ENCODE measurements at regions not wholly inside any gene's neighbourhood (a gene's known extent, or its start where the extent isn't known, plus 50 kb on each side); places are given as distances from the start of the nearest gene placed in this dataset.

DNA sequence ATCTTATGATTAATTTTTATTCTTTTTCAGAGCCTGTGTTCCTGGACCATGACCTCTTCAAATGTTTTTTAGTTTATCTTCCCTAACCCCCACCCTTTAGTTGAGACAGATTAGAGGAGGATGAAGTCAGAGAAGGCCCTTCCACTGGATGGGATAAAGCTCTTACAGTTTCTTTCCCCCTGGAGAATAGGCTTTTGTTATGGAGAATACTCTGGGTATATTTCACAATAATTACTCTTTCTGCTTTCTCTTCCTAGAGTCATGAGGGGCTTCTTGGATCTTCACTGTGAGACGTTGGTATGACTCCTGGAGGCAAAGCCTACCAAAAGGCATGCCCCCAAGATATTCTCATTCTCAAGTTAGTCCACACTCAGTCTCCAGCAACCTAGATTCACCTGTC lies 144.4 kb upstream of the THRB start:
- no peak overlapping the region for H3K4me3 ChIP-seq (ENCODE audit: low read depth, low read length)
- H3K36me3 ChIP-seq (ENCODE audit: control insufficient read depth, insufficient read depth, low read length), result no peaks in the 10 kb centered on the region
- DNase-seq (ENCODE audit: low read depth), result no peak
- no peaks in the 10 kb centered on the region for H3K27me3 ChIP-seq (ENCODE audit: control insufficient read depth, insufficient read depth, low read length)
- no peak for TF ChIP-seq CTCF (IDR thresholded peaks at IDR 0.05; ENCODE audit: insufficient read depth, low read length, poor library complexity, severe bottlenecking)

GRCh38 chr3:24639481-24640329 lies 145.1 kb upstream of the THRB start:
- no peak for TF ChIP-seq CTCF (IDR thresholded peaks at IDR 0.05; ENCODE audit: insufficient read depth, low read length, poor library complexity, severe bottlenecking)
- no peak for DNase-seq (ENCODE audit: low read depth)
- Histone ChIP-seq H3K27me3 (ENCODE audit: control insufficient read depth, insufficient read depth, low read length) (no peaks in the 10 kb centered on the region), H3K36me3 (ENCODE audit: control insufficient read depth, insufficient read depth, low read length) (no peaks in the 10 kb centered on the region), H3K4me3 (ENCODE audit: low read depth, low read length) (no peak overlapping the region)

GRCh38 chr3:24640330-24640877 lies 145.8 kb upstream of the THRB start:
- peak; percentile 7 for DNase-seq (ENCODE audit: low read depth)
- Histone ChIP-seq H3K4me3 (ENCODE audit: low read depth, low read length) (no peak overlapping the region), H3K27me3 (ENCODE audit: control insufficient read depth, insufficient read depth, low read length) (no peaks in the 10 kb centered on the region), H3K36me3 (ENCODE audit: control insufficient read depth, insufficient read depth, low read length) (no peaks in the 10 kb centered on the region)
- TF ChIP-seq CTCF (IDR thresholded peaks at IDR 0.05; ENCODE audit: insufficient read depth, low read length, poor library complexity, severe bottlenecking), result peak; percentile 63

- Histone ChIP-seq H3K36me3 (ENCODE audit: control insufficient read depth, insufficient read depth, low read length) (no peaks in the 10 kb centered on the region), H3K4me3 (ENCODE audit: low read depth, low read length) (no peak overlapping the region), H3K27me3 (ENCODE audit: control insufficient read depth, insufficient read depth, low read length) (no peaks in the 10 kb centered on the region)
- TF ChIP-seq CTCF (IDR thresholded peaks at IDR 0.05; ENCODE audit: insufficient read depth, low read length, poor library complexity, severe bottlenecking), result no peak
- DNase-seq (ENCODE audit: low read depth), result no peak
Measured at GRCh38 chr3:24641628-24642027, 147.0 kb upstream of the THRB start.

- Histone ChIP-seq H3K4me3 (ENCODE audit: low read depth, low read length) (no peak overlapping the region), H3K36me3 (ENCODE audit: control insufficient read depth, insufficient read depth, low read length) (no peaks in the 10 kb centered on the region), H3K27me3 (ENCODE audit: control insufficient read depth, insufficient read depth, low read length) (no peaks in the 10 kb centered on the region)
- no peak for TF ChIP-seq CTCF (IDR thresholded peaks at IDR 0.05; ENCODE audit: insufficient read depth, low read length, poor library complexity, severe bottlenecking)
- DNase-seq (ENCODE audit: low read depth), result no peak
Measured at GRCh38 chr3:24645047-24645446, 150.4 kb upstream of the THRB start.
